ENCODE measurements at regions not wholly inside any gene's neighbourhood (a gene's known extent, or its start where the extent isn't known, plus 50 kb on each side); places are given as distances from the start of the nearest gene placed in this dataset.

- TF ChIP-seq SMAD1 (IDR thresholded peaks at IDR 0.05; ENCODE audit: low read depth, partially characterized antibody) (no peak), POLR2A (IDR thresholded peaks at IDR 0.05; ENCODE audit: low read depth, low read length) (no peak), ELK1 (IDR thresholded peaks at IDR 0.05; ENCODE audit: low read depth, low read length) (no peak), PRDM15 (CRISPR knock-in tag; IDR thresholded peaks at IDR 0.05) (no peak), EP300 (IDR thresholded peaks at IDR 0.05; ENCODE audit: borderline replicate concordance in 1 of 2, control insufficient read depth in 1 of 2, low read depth in 2 of 2, low read length in 2 of 2) (no peak), DPF2 (IDR thresholded peaks at IDR 0.05) (no peak), FOXK2 (IDR thresholded peaks at IDR 0.05) (no peak), EGR1 (IDR thresholded peaks at IDR 0.05; ENCODE audit: borderline replicate concordance in 1 of 2, low read depth in 2 of 2, low read length in 2 of 2) (no peak), NR2C2 (IDR thresholded peaks at IDR 0.05; ENCODE audit: borderline replicate concordance, control insufficient read depth, insufficient read length, low read depth) (no peak), EZH2 (IDR thresholded peaks at IDR 0.05; ENCODE audit: borderline replicate concordance, control insufficient read depth, low read depth, low read length) (no peak), CREB1 (IDR thresholded peaks at IDR 0.05; ENCODE audit: low read depth) (no peak)
- TF ChIP-seq, protein P1, sequence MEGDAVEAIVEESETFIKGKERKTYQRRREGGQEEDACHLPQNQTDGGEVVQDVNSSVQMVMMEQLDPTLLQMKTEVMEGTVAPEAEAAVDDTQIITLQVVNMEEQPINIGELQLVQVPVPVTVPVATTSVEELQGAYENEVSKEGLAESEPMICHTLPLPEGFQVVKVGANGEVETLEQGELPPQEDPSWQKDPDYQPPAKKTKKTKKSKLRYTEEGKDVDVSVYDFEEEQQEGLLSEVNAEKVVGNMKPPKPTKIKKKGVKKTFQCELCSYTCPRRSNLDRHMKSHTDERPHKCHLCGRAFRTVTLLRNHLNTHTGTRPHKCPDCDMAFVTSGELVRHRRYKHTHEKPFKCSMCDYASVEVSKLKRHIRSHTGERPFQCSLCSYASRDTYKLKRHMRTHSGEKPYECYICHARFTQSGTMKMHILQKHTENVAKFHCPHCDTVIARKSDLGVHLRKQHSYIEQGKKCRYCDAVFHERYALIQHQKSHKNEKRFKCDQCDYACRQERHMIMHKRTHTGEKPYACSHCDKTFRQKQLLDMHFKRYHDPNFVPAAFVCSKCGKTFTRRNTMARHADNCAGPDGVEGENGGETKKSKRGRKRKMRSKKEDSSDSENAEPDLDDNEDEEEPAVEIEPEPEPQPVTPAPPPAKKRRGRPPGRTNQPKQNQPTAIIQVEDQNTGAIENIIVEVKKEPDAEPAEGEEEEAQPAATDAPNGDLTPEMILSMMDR (IDR thresholded peaks at IDR 0.05 in 2 of 3, conservative IDR thresholded peaks at IDR 0.05 in 1 of 3; ENCODE audit: control insufficient read depth in 2 of 3, extremely low read depth in 1 of 3, insufficient read depth in 1 of 3, low read depth in 3 of 3, low read length in 3 of 3) = no peak
These were observed 282.4 kb downstream of the HLX start for GRCh38 chr1:221161571-221162041.
